GM13977 (cell line): ENCODE measurements at regions not wholly inside any gene's neighbourhood (a gene's known extent, or its start where the extent isn't known, plus 50 kb on each side); places are given as distances from the start of the nearest gene placed in this dataset.

Source experiments
- DNase-seq: peaks from one replicate; pipeline ENCODE4 v3.0.0; 2012; ENCODE audit warnings: low spot score
- in situ Hi-C: fragments of 300-500 bp; cut with MboI; formaldehyde crosslinking; loops from one replicate; pipeline ENCODE4 v1.12.0; 2022; ENCODE audit warnings: low sequenced_read_pairs, low pct_unique_long_range_greater_than_20kb, mixed read lengths, inconsistent platforms; ENCODE audit not compliant: unreplicated experiment
- TF ChIP-seq, protein P1 (sequence below): IDR thresholded peaks from 2 replicates; pipeline ENCODE4 v1.5.1; 2012; ENCODE audit warnings: mild to moderate bottlenecking, control low read depth; ENCODE audit not compliant: insufficient read depth; ENCODE audit errors: extremely low read depth, missing control alignments

DNA sequence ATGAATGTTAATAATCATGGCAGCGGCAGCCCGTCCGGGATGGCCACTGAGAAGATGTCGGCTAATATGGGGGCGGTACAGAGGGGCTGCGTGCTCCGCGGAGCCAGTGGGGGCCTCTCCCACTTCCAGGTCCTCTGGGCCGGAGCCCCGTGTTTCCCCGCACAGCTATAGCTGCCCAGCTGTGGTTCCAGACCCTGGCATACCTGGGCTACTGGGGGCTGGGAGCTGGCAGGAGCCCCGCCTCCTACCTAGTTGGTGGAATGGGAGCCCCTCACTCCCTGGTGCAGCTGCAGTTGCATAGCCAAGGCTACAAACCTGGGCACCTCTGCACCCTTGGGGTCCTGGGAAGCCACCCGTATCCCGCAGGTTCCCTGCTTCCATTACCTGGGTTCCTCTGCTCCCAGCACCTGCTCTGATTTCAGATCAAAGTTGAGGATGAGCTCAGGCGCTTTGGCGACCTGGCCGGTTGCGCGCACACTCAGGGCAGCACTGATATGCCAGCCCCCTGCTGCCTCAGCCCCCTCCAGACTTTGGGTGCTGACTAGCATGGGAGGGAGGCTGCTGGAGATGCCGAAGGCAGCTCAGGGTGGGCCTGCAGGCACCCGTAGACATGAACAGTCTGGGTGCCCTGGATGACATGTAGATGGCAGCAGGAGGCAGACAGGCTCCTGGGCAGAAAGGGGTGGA is 236.5 kb upstream of the SEMA3D start:
- DNase-seq = no peak
- TF ChIP-seq, protein P1, sequence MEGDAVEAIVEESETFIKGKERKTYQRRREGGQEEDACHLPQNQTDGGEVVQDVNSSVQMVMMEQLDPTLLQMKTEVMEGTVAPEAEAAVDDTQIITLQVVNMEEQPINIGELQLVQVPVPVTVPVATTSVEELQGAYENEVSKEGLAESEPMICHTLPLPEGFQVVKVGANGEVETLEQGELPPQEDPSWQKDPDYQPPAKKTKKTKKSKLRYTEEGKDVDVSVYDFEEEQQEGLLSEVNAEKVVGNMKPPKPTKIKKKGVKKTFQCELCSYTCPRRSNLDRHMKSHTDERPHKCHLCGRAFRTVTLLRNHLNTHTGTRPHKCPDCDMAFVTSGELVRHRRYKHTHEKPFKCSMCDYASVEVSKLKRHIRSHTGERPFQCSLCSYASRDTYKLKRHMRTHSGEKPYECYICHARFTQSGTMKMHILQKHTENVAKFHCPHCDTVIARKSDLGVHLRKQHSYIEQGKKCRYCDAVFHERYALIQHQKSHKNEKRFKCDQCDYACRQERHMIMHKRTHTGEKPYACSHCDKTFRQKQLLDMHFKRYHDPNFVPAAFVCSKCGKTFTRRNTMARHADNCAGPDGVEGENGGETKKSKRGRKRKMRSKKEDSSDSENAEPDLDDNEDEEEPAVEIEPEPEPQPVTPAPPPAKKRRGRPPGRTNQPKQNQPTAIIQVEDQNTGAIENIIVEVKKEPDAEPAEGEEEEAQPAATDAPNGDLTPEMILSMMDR = no peak
- in situ Hi-C loops = no loop called here

DNA sequence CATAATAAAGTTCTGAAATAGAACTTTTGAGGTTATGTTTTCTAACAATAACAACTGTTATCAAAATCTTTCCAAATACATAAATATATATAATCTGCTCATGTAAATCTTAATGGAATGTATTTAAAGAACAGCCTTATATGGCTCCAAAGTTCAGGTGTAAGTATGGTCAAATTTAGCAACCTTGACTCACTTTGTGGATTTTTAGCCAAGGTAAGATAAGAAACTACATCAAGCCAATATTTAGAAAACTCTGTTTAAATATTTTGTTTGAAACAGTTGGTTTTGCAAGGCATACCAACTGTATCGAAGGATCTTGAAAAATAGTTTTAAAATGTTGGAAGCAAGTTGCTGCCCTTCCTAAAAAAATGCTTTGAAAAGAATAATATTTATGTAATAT is 228.9 kb upstream of the SEMA3D start:
- TF ChIP-seq, protein P1 = no peak
- in situ Hi-C loops = no loop called here
- no peak for DNase-seq

DNA sequence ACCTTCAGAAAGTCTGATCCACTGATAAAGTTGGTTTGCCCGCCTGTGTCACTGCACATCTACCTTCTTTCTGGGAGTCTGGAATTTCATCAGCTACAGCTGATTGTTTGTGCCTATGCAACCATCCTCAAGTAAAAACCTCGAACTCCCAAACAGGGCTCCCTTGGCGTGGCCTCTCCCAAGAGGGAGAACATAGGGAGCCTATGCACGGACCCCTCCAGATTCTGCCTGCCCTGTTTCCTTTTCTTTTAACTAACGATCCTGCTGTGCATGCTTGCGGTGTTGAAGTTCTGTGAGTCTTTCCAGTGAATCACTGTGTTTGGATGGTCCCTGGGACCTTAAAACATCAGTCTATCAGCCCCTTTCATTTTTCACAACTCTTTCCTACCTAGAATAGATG is 226.9 kb upstream of the SEMA3D start:
- TF ChIP-seq, protein P1 = no peak
- in situ Hi-C loops = no loop called here
- DNase-seq = no peak

DNA sequence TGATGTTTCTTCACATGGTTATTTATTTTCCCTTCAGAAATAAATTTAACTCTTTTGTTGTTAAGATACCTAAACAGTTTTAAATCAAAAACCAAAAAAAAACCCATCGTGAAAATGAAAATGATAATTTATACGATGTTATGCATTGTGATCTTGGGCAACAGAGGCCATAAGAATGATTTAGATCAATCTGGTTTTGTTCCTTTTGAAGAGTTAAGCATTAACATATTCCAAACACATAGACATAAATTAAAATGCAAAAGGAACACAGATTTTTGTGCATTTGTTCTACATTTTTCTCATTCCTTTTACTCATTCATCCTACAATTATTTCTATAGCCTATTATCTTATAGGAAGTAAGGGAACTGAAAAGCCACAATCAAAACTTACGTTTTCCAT is 226.1 kb upstream of the SEMA3D start:
- in situ Hi-C loops = no loop called here
- no peak for DNase-seq
- TF ChIP-seq, protein P1 = no peak

DNA sequence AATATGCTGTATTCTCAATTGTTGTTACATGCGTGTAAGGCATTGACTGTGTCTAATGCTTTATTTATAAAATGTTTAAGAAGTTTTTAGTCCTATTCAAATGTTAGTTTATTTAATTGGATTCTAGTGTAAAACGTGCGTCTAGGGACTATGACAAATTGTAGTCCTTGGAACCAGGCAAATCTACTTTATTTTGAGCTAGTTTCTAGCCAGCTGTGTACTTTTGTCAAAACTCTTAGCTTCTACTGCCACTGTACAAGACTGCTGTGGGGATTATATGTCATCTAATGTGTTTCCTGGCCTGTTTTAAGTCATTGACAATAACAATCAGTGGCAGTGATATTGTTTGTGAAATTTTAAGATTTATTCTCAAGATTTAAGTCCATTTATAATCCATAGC is 220.5 kb upstream of the SEMA3D start:
- TF ChIP-seq, protein P1 = no peak
- in situ Hi-C loops = no loop called here

DNA sequence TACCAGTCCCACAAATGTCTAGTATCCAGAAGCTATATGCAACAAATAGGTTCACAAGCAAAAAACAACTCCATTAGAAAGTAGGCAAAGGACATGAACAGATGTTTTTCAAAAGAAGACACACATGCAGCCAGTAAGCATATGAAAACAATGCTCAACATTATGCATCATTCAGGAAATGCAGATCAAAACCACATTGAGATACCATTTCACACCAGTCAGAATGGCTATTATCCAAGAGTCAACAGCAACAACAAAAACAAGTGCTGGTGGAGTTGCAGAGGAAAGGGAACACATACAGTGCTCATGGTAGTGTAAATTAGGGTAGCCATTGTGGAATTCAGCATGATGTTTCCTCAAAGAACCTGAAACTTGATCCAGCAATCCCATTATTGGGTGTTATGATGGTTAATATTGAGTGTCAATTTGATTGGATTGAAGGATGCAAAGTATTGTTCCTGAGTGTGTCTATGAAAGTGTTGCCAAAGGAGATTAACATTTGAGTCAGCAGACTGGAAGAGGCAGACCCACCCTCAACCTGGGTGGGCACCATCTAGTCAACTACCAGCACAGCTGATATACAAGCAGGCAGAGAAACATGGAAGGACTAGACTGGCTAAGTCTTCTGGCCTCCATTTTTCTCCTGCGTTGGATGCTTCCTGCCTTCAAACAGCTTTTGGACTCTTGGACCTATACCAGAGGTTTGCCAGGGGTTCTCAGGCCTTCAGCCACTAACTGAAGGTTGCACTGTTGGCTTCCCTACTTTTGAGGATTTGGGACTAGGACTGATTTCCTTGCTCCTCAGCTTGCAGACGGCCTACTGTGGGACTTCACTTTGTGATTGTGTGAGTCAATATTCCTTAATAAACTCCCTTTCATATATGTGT is 218.4 kb upstream of the SEMA3D start:
- TF ChIP-seq, protein P1 = no peak
- in situ Hi-C loops = no loop called here
- DNase-seq = no peak

More for the DNA sequence above, 220.5 kb upstream of the SEMA3D start:
- no peak for DNase-seq
